ENCODE measurements at regions not wholly inside any gene's neighbourhood (a gene's known extent, or its start where the extent isn't known, plus 50 kb on each side); places are given as distances from the start of the nearest gene placed in this dataset.

- DNase-seq (ENCODE audit: low read depth in 3 of 3), result no peak
Observed at GRCh38 chr6:44531442-44532015, 144.0 kb downstream of the CDC5L start.

GRCh38 chr6:44533421-44533820 is 145.9 kb downstream of the CDC5L start:
- no peak for DNase-seq (ENCODE audit: low read depth in 3 of 3)

- no peak for DNase-seq (ENCODE audit: low read depth in 3 of 3)
Observed at GRCh38 chr6:44534291-44534690, 146.8 kb downstream of the CDC5L start.

GRCh38 chr6:44535446-44535845 is 147.9 kb downstream of the CDC5L start:
- DNase-seq (ENCODE audit: low read depth in 3 of 3), result no peak

GRCh38 chr6:44535967-44536366 is 148.5 kb downstream of the CDC5L start:
- DNase-seq (ENCODE audit: low read depth in 3 of 3), result no peak

GRCh38 chr6:44537306-44538049 is 150.0 kb downstream of the CDC5L start:
- DNase-seq (ENCODE audit: low read depth in 3 of 3), result no peak

GRCh38 chr6:44538131-44538806 is 150.8 kb downstream of the CDC5L start:
- no peak for DNase-seq (ENCODE audit: low read depth in 3 of 3)

GRCh38 chr6:44538807-44539201 is 151.3 kb downstream of the CDC5L start:
- no peak for DNase-seq (ENCODE audit: low read depth in 3 of 3)

GRCh38 chr6:44539701-44540355 is 152.3 kb downstream of the CDC5L start:
- no peak for DNase-seq (ENCODE audit: low read depth in 3 of 3)

- DNase-seq (ENCODE audit: low read depth in 3 of 3), result no peak
Observed at GRCh38 chr6:44540881-44541280, 153.4 kb downstream of the CDC5L start.

GRCh38 chr6:44542401-44543116 is 155.1 kb downstream of the CDC5L start:
- no peak for DNase-seq (ENCODE audit: low read depth in 3 of 3)

- no peak for DNase-seq (ENCODE audit: low read depth in 3 of 3)
Observed at GRCh38 chr6:44543664-44544063, 156.2 kb downstream of the CDC5L start.

- DNase-seq (ENCODE audit: low read depth in 3 of 3), result no peak
Observed at GRCh38 chr6:44545224-44545623, 157.7 kb downstream of the CDC5L start.

GRCh38 chr6:44548319-44548718 is 160.8 kb downstream of the CDC5L start:
- no peak for DNase-seq (ENCODE audit: low read depth in 3 of 3)

- no peak for DNase-seq (ENCODE audit: low read depth in 3 of 3)
Observed at GRCh38 chr6:44549516-44549915, 162.0 kb downstream of the CDC5L start.

GRCh38 chr6:44554194-44554593 is 166.7 kb downstream of the CDC5L start:
- DNase-seq (ENCODE audit: low read depth in 3 of 3), result no peak

- no peak for DNase-seq (ENCODE audit: low read depth in 3 of 3)
Observed at GRCh38 chr6:44554861-44555260, 167.4 kb downstream of the CDC5L start.

- DNase-seq (ENCODE audit: low read depth in 3 of 3), result no peak
Observed at GRCh38 chr6:44556046-44556445, 168.5 kb downstream of the CDC5L start.

- DNase-seq (ENCODE audit: low read depth in 3 of 3), result no peak
Observed at GRCh38 chr6:44558024-44558831, 170.7 kb downstream of the CDC5L start.

GRCh38 chr6:44558832-44559251 is 171.3 kb downstream of the CDC5L start:
- no peak for DNase-seq (ENCODE audit: low read depth in 3 of 3)

Measured in stimulated activated CD4-positive, alpha-beta T cell treated with anti-CD3 and anti-CD28 coated beads, TNF-alpha, amount 100 ng/mL, for 4 hours (primary cell).